HL-60 (cell line): ENCODE measurements at regions not wholly inside any gene's neighbourhood (a gene's known extent, or its start where the extent isn't known, plus 50 kb on each side); places are given as distances from the start of the nearest gene placed in this dataset.

ENCODE experiments used
- DNase-seq, 2 experiments: peaks; one replicate each; pipeline ENCODE4 v3.0.0-alpha.2; 2010 to 2020; ENCODE audit warnings: low read depth in 1 of 2, low spot score in 1 of 2
- H3K27ac ChIP-seq: fragments of 250-450 bp; sonication (Bioruptor Pico); replicated peaks from 2 replicates; pipeline ENCODE4 v1.5.1; 2020; ENCODE audit warnings: mild to moderate bottlenecking, moderate library complexity
- H3K27me3 ChIP-seq: fragments of 250-450 bp; sonication (Bioruptor Pico); 2 replicates; pipeline ENCODE4 v1.5.1; 2021; ENCODE audit warnings: mild to moderate bottlenecking, moderate library complexity; ENCODE audit not compliant: insufficient read depth, poor library complexity, severe bottlenecking
- H3K4me3 ChIP-seq: replicated peaks from 2 replicates; pipeline ENCODE4 v1.5.1; 2011; ENCODE audit warnings: mild to moderate bottlenecking, control low read depth, low read length; ENCODE audit not compliant: insufficient read depth
- CTCF ChIP-seq: IDR thresholded peaks from one replicate; pipeline ENCODE4 v1.5.1; 2011; ENCODE audit warnings: low read length, control low read depth, inconsistent platforms; ENCODE audit not compliant: insufficient read depth
- GABPA ChIP-seq: IDR thresholded peaks from 2 replicates; pipeline ENCODE4 v1.6.1; 2012; ENCODE audit warnings: low read depth
- POLR2AphosphoS5 ChIP-seq: IDR thresholded peaks from 2 replicates; pipeline ENCODE4 v1.6.1; 2012; ENCODE audit warnings: low read depth
- REST ChIP-seq: IDR thresholded peaks from 2 replicates; pipeline ENCODE4 v1.6.1; 2012; ENCODE audit warnings: low read depth; ENCODE audit not compliant: insufficient replicate concordance
- SPI1 ChIP-seq: IDR thresholded peaks from 2 replicates; pipeline ENCODE4 v1.6.1; 2012; ENCODE audit warnings: low read depth, mild to moderate bottlenecking, borderline replicate concordance

- TF ChIP-seq CTCF (no peak), REST (no peak), POLR2AphosphoS5 (no peak), SPI1 (no peak), GABPA (no peak)
- DNase-seq = no peak
- no peak overlapping the region for H3K27ac ChIP-seq
- no peak overlapping the region for H3K4me3 ChIP-seq
- H3K27me3 ChIP-seq = no peaks in the 10 kb centered on the region
Measured at GRCh38 chr5:86074297-86074696, 543.4 kb upstream of the COX7C start.

GRCh38 chr5:86075139-86075538 lies 542.6 kb upstream of the COX7C start:
- DNase-seq = no peak
- Histone ChIP-seq H3K27me3 (no peaks in the 10 kb centered on the region), H3K4me3 (no peak overlapping the region), H3K27ac (no peak overlapping the region)
- TF ChIP-seq CTCF (no peak), REST (no peak)

- H3K4me3 ChIP-seq = no peak overlapping the region
- no peak overlapping the region for H3K27ac ChIP-seq
- TF ChIP-seq SPI1 (no peak), REST (no peak), GABPA (no peak), POLR2AphosphoS5 (no peak), CTCF (no peak)
- no peaks in the 10 kb centered on the region for H3K27me3 ChIP-seq
- DNase-seq = no peak
Measured at GRCh38 chr5:86095092-86095491, 522.6 kb upstream of the COX7C start.
